ENCODE measurements at regions not wholly inside any gene's neighbourhood (a gene's known extent, or its start where the extent isn't known, plus 50 kb on each side); places are given as distances from the start of the nearest gene placed in this dataset.
A peak's percentile ranks its signal among the peaks of the same experiment; 100 is the strongest.

- no peak overlapping the region for H3K27ac ChIP-seq
- H3K27me3 ChIP-seq, result no peaks in the 10 kb centered on the region
- TF ChIP-seq CTCF (IDR thresholded peaks at IDR 0.05; ENCODE audit: low read depth, low read length), result no peak
- no peaks in the 10 kb centered on the region for H3K36me3 ChIP-seq
- DNase-seq (ENCODE audit: low read depth in 1 of 2, low spot score in 1 of 2), result no peak
- no peak overlapping the region for H3K4me3 ChIP-seq
- H3K4me1 ChIP-seq (ENCODE audit: low read depth), result no peaks in the 10 kb centered on the region
- H3K9me3 ChIP-seq (ENCODE audit: low read depth), result no peaks in the 10 kb centered on the region
Observed at GRCh38 chr18:28281400-28281799, 104.5 kb upstream of the CDH2 start.

GRCh38 chr18:28269750-28270149, 92.8 kb upstream of the CDH2 start:
- H3K36me3 ChIP-seq, result no peaks in the 10 kb centered on the region
- TF ChIP-seq CTCF (IDR thresholded peaks at IDR 0.05; ENCODE audit: low read depth, low read length), result no peak
- no peaks in the 10 kb centered on the region for H3K4me1 ChIP-seq (ENCODE audit: low read depth)

DNA sequence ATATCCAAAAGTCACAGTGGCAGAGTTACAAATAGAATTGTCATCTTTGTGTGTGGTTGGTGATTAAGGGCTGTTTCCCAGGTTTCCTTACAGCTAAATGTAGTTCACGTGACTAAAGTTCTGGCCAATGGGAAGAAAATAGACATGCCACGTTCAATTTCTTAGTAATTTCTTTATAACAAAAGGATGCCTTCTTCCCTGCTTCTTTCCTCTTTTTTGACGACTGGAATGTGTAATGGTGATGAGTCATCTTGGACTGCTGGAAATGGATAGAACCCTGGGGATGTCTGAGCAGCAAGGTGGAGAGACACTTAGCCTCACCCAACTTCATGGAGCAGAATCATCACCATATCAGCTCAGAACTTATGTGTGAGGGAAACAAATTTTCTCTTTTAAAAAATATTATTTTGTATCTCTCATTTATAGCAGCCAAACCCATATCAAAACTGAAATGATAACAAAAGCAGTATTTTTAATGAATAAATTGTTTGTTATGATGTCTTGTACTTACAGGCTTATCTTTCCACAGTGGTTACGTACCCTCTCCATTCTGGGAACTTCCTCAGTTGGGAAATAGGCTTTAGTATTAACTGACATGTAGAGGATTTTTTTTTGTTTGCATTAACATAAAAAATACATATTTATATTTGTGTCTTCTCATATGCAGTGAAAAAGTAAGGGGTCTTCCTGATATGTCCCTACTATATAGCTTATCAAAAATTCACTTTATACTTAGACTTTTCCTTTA, 91.1 kb upstream of the CDH2 start:
- H3K36me3 ChIP-seq, result no peaks in the 10 kb centered on the region
- H3K4me3 ChIP-seq, result no peak overlapping the region
- TF ChIP-seq CTCF (IDR thresholded peaks at IDR 0.05; ENCODE audit: low read depth, low read length), result no peak
- DNase-seq (ENCODE audit: low read depth in 1 of 2, low spot score in 1 of 2), result peak in 1 of 2 donors; percentile 76
- H3K27ac ChIP-seq, result no peak overlapping the region
- no peaks in the 10 kb centered on the region for H3K9me3 ChIP-seq (ENCODE audit: low read depth)
- no peaks in the 10 kb centered on the region for H3K4me1 ChIP-seq (ENCODE audit: low read depth)
- no peaks in the 10 kb centered on the region for H3K27me3 ChIP-seq

More at GRCh38 chr18:28269750-28270149, 92.8 kb upstream of the CDH2 start:
- Histone ChIP-seq H3K27ac (no peak overlapping the region), H3K27me3 (no peaks in the 10 kb centered on the region), H3K9me3 (ENCODE audit: low read depth) (no peaks in the 10 kb centered on the region), H3K4me3 (no peak overlapping the region)
- DNase-seq (ENCODE audit: low read depth in 1 of 2, low spot score in 1 of 2), result peak in 1 of 2 donors; percentile 25

DNA sequence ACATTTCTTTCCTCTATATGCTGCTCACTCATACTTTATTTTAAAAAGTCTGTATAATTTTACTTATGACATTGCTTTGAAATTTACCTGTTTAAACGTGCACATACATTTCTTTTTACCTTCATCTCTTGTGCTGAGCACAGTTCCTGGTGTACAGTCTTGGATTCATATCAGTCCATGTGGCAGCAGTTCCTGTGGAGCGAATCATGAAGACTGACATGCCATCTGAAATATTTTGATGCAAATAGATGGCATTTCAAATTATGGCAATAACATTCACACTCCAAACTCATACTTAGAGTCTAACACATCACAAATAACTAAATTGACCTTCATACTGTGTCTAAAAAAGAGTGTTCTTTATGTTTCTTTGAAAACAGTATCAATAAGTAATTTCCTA, 90.3 kb upstream of the CDH2 start:
- Histone ChIP-seq H3K36me3 (no peaks in the 10 kb centered on the region), H3K27ac (no peak overlapping the region), H3K27me3 (no peaks in the 10 kb centered on the region), H3K4me3 (no peak overlapping the region), H3K9me3 (ENCODE audit: low read depth) (no peaks in the 10 kb centered on the region), H3K4me1 (ENCODE audit: low read depth) (no peaks in the 10 kb centered on the region)
- TF ChIP-seq CTCF (IDR thresholded peaks at IDR 0.05; ENCODE audit: low read depth, low read length), result no peak
- no peak for DNase-seq (ENCODE audit: low read depth in 1 of 2, low spot score in 1 of 2)

- no peaks in the 10 kb centered on the region for H3K27me3 ChIP-seq
- no peaks in the 10 kb centered on the region for H3K36me3 ChIP-seq
- no peaks in the 10 kb centered on the region for H3K4me1 ChIP-seq (ENCODE audit: low read depth)
- DNase-seq (ENCODE audit: low read depth in 1 of 2, low spot score in 1 of 2), result no peak
- no peak overlapping the region for H3K27ac ChIP-seq
- TF ChIP-seq CTCF (IDR thresholded peaks at IDR 0.05; ENCODE audit: low read depth, low read length), result no peak
- no peak overlapping the region for H3K4me3 ChIP-seq
- no peaks in the 10 kb centered on the region for H3K9me3 ChIP-seq (ENCODE audit: low read depth)
Observed at GRCh38 chr18:28256166-28256565, 79.2 kb upstream of the CDH2 start.
